ENCODE measurements at regions not wholly inside any gene's neighbourhood (a gene's known extent, or its start where the extent isn't known, plus 50 kb on each side); places are given as distances from the start of the nearest gene placed in this dataset.

GRCh38 chr5:124557761-124558160 is 188.7 kb downstream of the ZNF608 start:
- TF ChIP-seq, protein P1, sequence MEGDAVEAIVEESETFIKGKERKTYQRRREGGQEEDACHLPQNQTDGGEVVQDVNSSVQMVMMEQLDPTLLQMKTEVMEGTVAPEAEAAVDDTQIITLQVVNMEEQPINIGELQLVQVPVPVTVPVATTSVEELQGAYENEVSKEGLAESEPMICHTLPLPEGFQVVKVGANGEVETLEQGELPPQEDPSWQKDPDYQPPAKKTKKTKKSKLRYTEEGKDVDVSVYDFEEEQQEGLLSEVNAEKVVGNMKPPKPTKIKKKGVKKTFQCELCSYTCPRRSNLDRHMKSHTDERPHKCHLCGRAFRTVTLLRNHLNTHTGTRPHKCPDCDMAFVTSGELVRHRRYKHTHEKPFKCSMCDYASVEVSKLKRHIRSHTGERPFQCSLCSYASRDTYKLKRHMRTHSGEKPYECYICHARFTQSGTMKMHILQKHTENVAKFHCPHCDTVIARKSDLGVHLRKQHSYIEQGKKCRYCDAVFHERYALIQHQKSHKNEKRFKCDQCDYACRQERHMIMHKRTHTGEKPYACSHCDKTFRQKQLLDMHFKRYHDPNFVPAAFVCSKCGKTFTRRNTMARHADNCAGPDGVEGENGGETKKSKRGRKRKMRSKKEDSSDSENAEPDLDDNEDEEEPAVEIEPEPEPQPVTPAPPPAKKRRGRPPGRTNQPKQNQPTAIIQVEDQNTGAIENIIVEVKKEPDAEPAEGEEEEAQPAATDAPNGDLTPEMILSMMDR (IDR thresholded peaks at IDR 0.05; ENCODE audit: extremely low read depth in 1 of 2, insufficient read depth in 1 of 2, low read depth in 1 of 2, low read length in 2 of 2): no peak
- TF ChIP-seq POLR2A (IDR thresholded peaks at IDR 0.05; ENCODE audit: low read depth, low read length) (no peak), EZH2 (IDR thresholded peaks at IDR 0.05; ENCODE audit: borderline replicate concordance, low read depth, low read length, severe bottlenecking) (no peak), FOS (IDR thresholded peaks at IDR 0.05; ENCODE audit: borderline replicate concordance, insufficient read depth, low read length) (no peak)

Data from endothelial cell of umbilical vein (primary cell).